IMR-90 (cell line): ENCODE measurements at regions not wholly inside any gene's neighbourhood (a gene's known extent, or its start where the extent isn't known, plus 50 kb on each side); places are given as distances from the start of the nearest gene placed in this dataset.

ENCODE experiments used
- ATAC-seq: fragments of 200-7000 bp; cut with Tn5 transposase; 2 replicates; pipeline ENCODE4 v1.9.1; 2020; ENCODE audit warnings: low read depth, mild to moderate bottlenecking, moderate library complexity
- BruUV-seq: library from RNA; stranded (reverse); fragments of 400-500 nt; replicated peaks from 2 replicates; lab custom pipeline; 2021; lab: Mats Ljungman, UMichigan
- CTCF ChIA-PET: fragments of 300-600 bp; formaldehyde crosslinking; extraction: SDS; loops from one replicate; lab custom pipeline; 2021; ENCODE audit warnings: antibody characterized with exemption; lab: Yijun Ruan, JAX
- POLR2A ChIA-PET: fragments of 300-600 bp; sonication (Branson Sonifier 250); formaldehyde crosslinking; loops from one replicate; lab custom pipeline; 2022; ENCODE audit warnings: antibody characterized with exemption; ENCODE audit not compliant: unreplicated experiment; lab: Charles Lee
- DNase-seq: peaks from one replicate; pipeline ENCODE4 v3.0.0; 2013
- H2AFZ ChIP-seq: replicated peaks from 2 replicates; pipeline ENCODE3; 2013; ENCODE audit warnings: low read length, mild to moderate bottlenecking; ENCODE audit not compliant: poor library complexity
- H2AK5ac ChIP-seq: 2 replicates; pipeline ENCODE4 v1.6.1; 2013; ENCODE audit warnings: low read depth, low read length, inconsistent platforms
- H2AK9ac ChIP-seq: replicated peaks from 2 replicates; pipeline ENCODE3; 2013; ENCODE audit warnings: mild to moderate bottlenecking, low read depth, low read length, moderate library complexity; ENCODE audit not compliant: poor library complexity
- H2BK120ac ChIP-seq: 2 replicates; pipeline ENCODE4 v1.6.1; 2013; ENCODE audit warnings: low read depth, low read length, inconsistent platforms
- H2BK15ac ChIP-seq: 3 replicates; pipeline ENCODE4 v1.6.1; 2013; ENCODE audit warnings: low read depth, low read length, inconsistent platforms
- H2BK20ac ChIP-seq: 2 replicates; pipeline ENCODE4 v1.6.1; 2013; ENCODE audit warnings: low read depth, mild to moderate bottlenecking, inconsistent platforms, low read length, moderate library complexity
- H2BK5ac ChIP-seq: 2 replicates; pipeline ENCODE4 v1.6.1; 2013; ENCODE audit warnings: mild to moderate bottlenecking, low read depth, low read length, inconsistent platforms; ENCODE audit not compliant: poor library complexity, severe bottlenecking
- H3K14ac ChIP-seq: replicated peaks from 2 replicates; pipeline ENCODE4 v1.6.1; 2013; ENCODE audit warnings: low read depth, low read length, inconsistent platforms
- H3K18ac ChIP-seq: 2 replicates; pipeline ENCODE4 v1.6.1; 2013; ENCODE audit warnings: low read depth, low read length, control low read depth
- H3K23ac ChIP-seq: 2 replicates; pipeline ENCODE4 v1.6.1; 2013; ENCODE audit warnings: low read depth, low read length, inconsistent platforms
- H3K27ac ChIP-seq: 2 replicates; pipeline ENCODE4 v1.5.1; 2013; ENCODE audit warnings: mild to moderate bottlenecking, control low read depth, low read length; ENCODE audit not compliant: insufficient read depth
- H3K27me3 ChIP-seq: 2 replicates; pipeline ENCODE4 v1.6.1; 2013; ENCODE audit warnings: low read length; ENCODE audit not compliant: control insufficient read depth, insufficient read depth
- H3K36me3 ChIP-seq: 2 replicates; pipeline ENCODE4 v1.6.1; 2013; ENCODE audit warnings: low read length, mixed read lengths; ENCODE audit not compliant: control insufficient read depth, insufficient read depth
- H3K4ac ChIP-seq: 2 replicates; pipeline ENCODE4 v1.6.1; 2013; ENCODE audit warnings: low read depth, low read length, inconsistent platforms
- H3K4me1 ChIP-seq: 2 replicates; pipeline ENCODE4 v1.6.1; 2013; ENCODE audit warnings: low read length, mixed read lengths; ENCODE audit not compliant: control insufficient read depth, insufficient read depth
- H3K4me2 ChIP-seq: 2 replicates; pipeline ENCODE4 v1.6.1; 2013; ENCODE audit warnings: low read depth, mild to moderate bottlenecking, control low read depth, low read length, moderate library complexity
- H3K4me3 ChIP-seq: 2 replicates; pipeline ENCODE4 v1.5.1; 2013; ENCODE audit warnings: low read depth, mild to moderate bottlenecking, control low read depth, low read length, moderate library complexity; ENCODE audit not compliant: insufficient read depth
- H3K56ac ChIP-seq: 2 replicates; pipeline ENCODE4 v1.6.1; 2013; ENCODE audit warnings: low read length, inconsistent platforms; ENCODE audit not compliant: insufficient read depth; ENCODE audit errors: extremely low read depth
- H3K79me1 ChIP-seq, 2 experiments: 2 replicates each; pipeline ENCODE4 v1.6.1; 2013; ENCODE audit warnings: low read length in 2 of 2, inconsistent platforms in 1 of 2, low read depth in 1 of 2
- H3K9ac ChIP-seq: 2 replicates; pipeline ENCODE4 v1.6.1; 2013; ENCODE audit warnings: low read depth, low read length, control low read depth
- H3K9me1 ChIP-seq: 2 replicates; pipeline ENCODE4 v1.6.1; 2013; ENCODE audit warnings: low read length, inconsistent platforms; ENCODE audit not compliant: insufficient read depth
- H3K9me3 ChIP-seq: 2 replicates; pipeline ENCODE4 v1.6.1; 2013; ENCODE audit warnings: low read length; ENCODE audit not compliant: control insufficient read depth, insufficient read depth
- H4K20me1 ChIP-seq: 2 replicates; pipeline ENCODE4 v1.6.1; 2013; ENCODE audit warnings: low read length, inconsistent platforms; ENCODE audit not compliant: insufficient read depth
- H4K5ac ChIP-seq: 2 replicates; pipeline ENCODE4 v1.6.1; 2013; ENCODE audit warnings: mild to moderate bottlenecking, low read depth, low read length, control low read depth
- H4K8ac ChIP-seq, 2 experiments: 2 replicates each; pipeline ENCODE4 v1.6.1; 2013; ENCODE audit warnings: low read depth in 2 of 2, low read length in 2 of 2, control low read depth in 1 of 2, inconsistent platforms in 1 of 2
- H4K91ac ChIP-seq: 2 replicates; pipeline ENCODE4 v1.6.1; 2013; ENCODE audit warnings: low read depth, low read length, inconsistent platforms; ENCODE audit not compliant: insufficient read depth
- POLR2A ChIP-seq: IDR thresholded peaks from 2 replicates; pipeline ENCODE4 v1.6.1; 2012; ENCODE audit warnings: mild to moderate bottlenecking, low read depth, low read length
- RAD21 ChIP-seq: IDR thresholded peaks from 2 replicates; pipeline ENCODE4 v1.6.1; 2012; ENCODE audit warnings: low read length, improper control_type of control experiment
- SMC3 ChIP-seq: fragments of 150-350 bp; IDR thresholded peaks from 2 replicates; pipeline ENCODE4 v1.6.1; 2016; ENCODE audit warnings: low read depth, mild to moderate bottlenecking, antibody characterized with exemption, low read length, moderate library complexity
- WGBS, 2 experiments: methylation state at CpG; one replicate each; pipeline versions ENCODE4 v1.1.5 to v1.1.7; 2013; ENCODE audit warnings: missing lambda C conversion rate in 2 of 2; ENCODE audit not compliant: insufficient read length in 1 of 2; ENCODE audit errors: extremely low coverage in 2 of 2; 5-methylcytosine and 5-hydroxymethylcytosine counted together
- dilution Hi-C: fragments of 300-500 bp; cut with HindIII; formaldehyde crosslinking; loops from one replicate; pipeline ENCODE4 v1.14.3; 2018; ENCODE audit warnings: low sequenced_read_pairs; ENCODE audit not compliant: unreplicated experiment
- in situ Hi-C: fragments of 300-500 bp; cut with MboI; formaldehyde crosslinking; loops from 3 replicates; pipeline ENCODE4 v1.14.3; 2019; ENCODE audit warnings: low sequenced_read_pairs, inconsistent platforms, mixed read lengths
- intact Hi-C: fragments of 100-400 bp; cut with micrococcal nuclease; formaldehyde crosslinking; loops from 2 replicates; pipeline ENCODE4 v1.10.0; 2022
- TF ChIP-seq, protein P1 (sequence below): fragments of 150-350 bp; IDR thresholded peaks from 2 replicates; pipeline ENCODE4 v1.6.1; 2017; ENCODE audit warnings: mild to moderate bottlenecking, antibody characterized with exemption, low read length, low read depth

DNA sequence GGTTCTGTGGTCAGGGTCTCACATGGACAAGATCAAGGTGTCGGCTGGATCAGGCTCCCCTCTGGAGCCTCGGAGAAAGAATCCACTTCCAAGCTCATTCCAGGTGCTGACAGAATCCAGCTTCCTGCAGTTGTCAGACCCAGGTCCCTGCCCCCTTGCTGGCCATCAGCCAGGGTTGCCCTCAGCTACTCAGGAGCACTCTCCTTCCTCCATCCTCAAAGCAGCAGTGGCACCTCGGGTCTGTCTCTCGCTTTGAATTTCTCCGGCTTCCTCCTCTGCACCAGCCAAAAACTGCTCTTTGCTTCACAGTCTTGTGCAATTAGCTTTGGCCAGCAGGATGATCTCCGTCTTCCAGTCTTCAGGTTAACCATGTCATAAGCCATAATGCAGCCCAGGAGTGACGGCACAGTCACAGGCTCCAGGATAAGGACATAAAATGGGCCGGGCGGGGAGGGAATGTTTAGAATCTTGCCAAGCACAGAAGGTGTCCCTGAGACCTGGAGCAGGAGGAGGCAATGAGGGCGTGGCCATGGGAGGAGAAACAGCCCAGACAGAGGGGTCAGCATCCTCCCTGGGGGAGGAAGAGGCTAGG, 79.4 kb upstream of the SLC25A33 start:
- Histone ChIP-seq H3K18ac (no peak overlapping the region), H3K36me3 (no peaks in the 10 kb centered on the region), H2AK5ac (no peak overlapping the region), H2BK5ac (no peak overlapping the region), H3K4me2 (no peak overlapping the region), H3K9me1 (no peaks in the 10 kb centered on the region), H2AFZ (no peak overlapping the region), H4K20me1 (peaks cover 3% of the 10 kb centered on the region; the same call in 1 of the 2 replicates), H2BK15ac (no peak overlapping the region), H4K91ac (no peak overlapping the region), H3K4ac (no peak overlapping the region), H4K5ac (no peak overlapping the region), H3K9ac (no peak overlapping the region), H4K8ac (no peak overlapping the region), H3K9me3 (no peaks in the 10 kb centered on the region), H3K27me3 (peaks cover 10% of the 10 kb centered on the region), H3K4me1 (no peaks in the 10 kb centered on the region), H2AK9ac (no peak overlapping the region), H3K4me3 (no peak overlapping the region), H3K23ac (no peak overlapping the region), H3K27ac (no peak overlapping the region), H2BK120ac (no peak overlapping the region), H3K79me1 (no peaks in the 10 kb centered on the region), H3K14ac (no peak overlapping the region), H3K56ac (no peak overlapping the region), H2BK20ac (no peak overlapping the region)
- 43% methylated on average over 4 of the region's 10 CpGs; no CpG with 5 or more reads in 1 of the 2 experiments for WGBS, 2 experiments
- ATAC-seq (no peak), DNase-seq (no peak)
- no peak for TF ChIP-seq POLR2A
- no peak for TF ChIP-seq SMC3
- TF ChIP-seq, protein P1, sequence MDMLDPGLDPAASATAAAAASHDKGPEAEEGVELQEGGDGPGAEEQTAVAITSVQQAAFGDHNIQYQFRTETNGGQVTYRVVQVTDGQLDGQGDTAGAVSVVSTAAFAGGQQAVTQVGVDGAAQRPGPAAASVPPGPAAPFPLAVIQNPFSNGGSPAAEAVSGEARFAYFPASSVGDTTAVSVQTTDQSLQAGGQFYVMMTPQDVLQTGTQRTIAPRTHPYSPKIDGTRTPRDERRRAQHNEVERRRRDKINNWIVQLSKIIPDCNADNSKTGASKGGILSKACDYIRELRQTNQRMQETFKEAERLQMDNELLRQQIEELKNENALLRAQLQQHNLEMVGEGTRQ, result no peak
- no peak for TF ChIP-seq RAD21
- CTCF ChIA-PET, result no interaction called here
- POLR2A ChIA-PET, result no interaction called here
- no TSS peak for BruUV-seq
- dilution Hi-C loops, result no loop called here
- in situ Hi-C loops, result loop anchor here (10.0 kb wide), 1 partner anchor 175 kb away; no protein-coding TSS in a partner anchor
- intact Hi-C loops, result no loop called here
